Keratinocyte (primary cell): ENCODE measurements at regions not wholly inside any gene's neighbourhood (a gene's known extent, or its start where the extent isn't known, plus 50 kb on each side); places are given as distances from the start of the nearest gene placed in this dataset.

Experiments used
- DNase-seq: peaks from one replicate; pipeline ENCODE4 v3.0.0-alpha.2; 2011; ENCODE audit warnings: low read depth, missing footprints, low spot score
- FAIRE-seq: peaks from 2 replicates; lab custom pipeline; 2011; peaks lifted over from hg19 to GRCh38; lab: Jason Lieb, UNC
- H2AFZ ChIP-seq: 2 replicates; pipeline ENCODE4 v1.6.0; 2012; ENCODE audit warnings: low read length, control low read depth, inconsistent platforms; ENCODE audit not compliant: control insufficient read depth
- H3K27ac ChIP-seq: 2 replicates; pipeline ENCODE4 v1.5.1; 2011; ENCODE audit warnings: low read length; ENCODE audit not compliant: control insufficient read depth, insufficient read depth
- H3K27me3 ChIP-seq: 3 replicates; pipeline ENCODE4 v1.6.0; 2011; ENCODE audit warnings: low read length; ENCODE audit not compliant: control insufficient read depth, insufficient read depth; ENCODE audit errors: extremely low read depth
- H3K36me3 ChIP-seq, 2 experiments: 2 replicates in 1 of 2; 3 replicates in 1 of 2; pipeline ENCODE4 v1.5.1; 2011; ENCODE audit warnings: low read length in 2 of 2, mild to moderate bottlenecking in 1 of 2; ENCODE audit not compliant: control insufficient read depth in 2 of 2, insufficient read depth in 2 of 2; ENCODE audit errors: extremely low read depth in 1 of 2
- H3K4me1 ChIP-seq: 3 replicates; pipeline ENCODE4 v1.5.1; 2011; ENCODE audit warnings: low read length; ENCODE audit not compliant: control insufficient read depth, insufficient read depth; ENCODE audit errors: extremely low read depth
- H3K4me2 ChIP-seq: 3 replicates; pipeline ENCODE4 v1.6.0; 2011; ENCODE audit warnings: low read depth, low read length; ENCODE audit not compliant: control insufficient read depth, insufficient read depth; ENCODE audit errors: extremely low read depth
- H3K4me3 ChIP-seq, 3 experiments: fragments of 200-600 bp in 1 of 3; sonication (generic) in 1 of 3; 2 replicates in 2 of 3; 3 replicates in 1 of 3; pipeline ENCODE4 v1.5.1; 2011 to 2016; ENCODE audit warnings: low read length in 3 of 3, mild to moderate bottlenecking in 3 of 3, control low read depth in 2 of 3, inconsistent platforms in 1 of 3, low read depth in 1 of 3, mixed read lengths in 1 of 3, mixed run types in 1 of 3, moderate library complexity in 1 of 3; ENCODE audit not compliant: control insufficient read depth in 2 of 3, insufficient read depth in 2 of 3; ENCODE audit errors: extremely low read depth in 1 of 3
- H3K79me2 ChIP-seq: 2 replicates; pipeline ENCODE4 v1.6.0; 2012; ENCODE audit warnings: low read length; ENCODE audit not compliant: control insufficient read depth, insufficient read depth
- H3K9ac ChIP-seq: 3 replicates; pipeline ENCODE4 v1.6.0; 2011; ENCODE audit warnings: low read length; ENCODE audit not compliant: control insufficient read depth, insufficient read depth; ENCODE audit errors: extremely low read depth
- H3K9me1 ChIP-seq: 3 replicates; pipeline ENCODE4 v1.6.0; 2011; ENCODE audit warnings: low read length; ENCODE audit not compliant: control insufficient read depth, insufficient read depth; ENCODE audit errors: extremely low read depth
- H3K9me3 ChIP-seq: 2 replicates; pipeline ENCODE4 v1.5.1; 2012; ENCODE audit warnings: low read depth, low read length; ENCODE audit not compliant: control insufficient read depth
- H4K20me1 ChIP-seq: 3 replicates; pipeline ENCODE4 v1.6.0; 2011; ENCODE audit warnings: low read length; ENCODE audit not compliant: control insufficient read depth, insufficient read depth; ENCODE audit errors: extremely low read depth
- CTCF ChIP-seq, 3 experiments: IDR thresholded peaks in 1 of 3; conservative IDR thresholded peaks in 1 of 3; optimal IDR thresholded peaks in 1 of 3; 2 replicates in 2 of 3; 3 replicates in 1 of 3; pipeline versions ENCODE3 to v1.5.1; 2011; ENCODE audit warnings: low read length in 3 of 3, mild to moderate bottlenecking in 3 of 3, moderate library complexity in 2 of 3, control low read depth in 1 of 3, inconsistent platforms in 1 of 3; ENCODE audit not compliant: insufficient read depth in 2 of 3; ENCODE audit errors: extremely low read depth in 1 of 3
- EZH2 ChIP-seq: IDR thresholded peaks from one replicate; pipeline ENCODE4 v1.6.1; 2012; ENCODE audit warnings: inconsistent platforms, mild to moderate bottlenecking, low read length, moderate library complexity
- dilution Hi-C: fragments of 300-500 bp; cut with MboI; formaldehyde crosslinking; loops from one replicate; pipeline ENCODE4 v1.7.0; 2020; ENCODE audit warnings: low sequenced_read_pairs; ENCODE audit not compliant: extremely low pct_ligation_motif_present

DNA sequence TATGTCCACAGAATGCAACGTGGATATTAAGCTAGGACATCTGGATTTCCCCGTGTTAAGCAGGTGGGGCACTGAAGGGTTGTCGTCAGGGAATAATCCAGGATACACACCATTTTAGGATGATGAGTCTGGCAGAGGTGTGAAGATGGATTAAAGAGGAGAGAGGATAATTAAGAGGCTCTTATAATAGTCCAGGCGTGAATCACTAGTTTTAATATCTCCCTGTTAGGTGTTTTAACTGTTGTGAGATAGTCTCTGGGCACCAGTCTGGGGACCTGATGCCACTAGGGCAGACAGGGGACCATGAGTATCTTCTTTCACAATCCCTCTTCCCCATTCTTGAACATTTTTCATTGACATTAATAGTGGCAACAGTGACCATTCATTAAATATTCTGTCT lies 216.7 kb downstream of the TBX5 start:
- H3K36me3 ChIP-seq: no peaks in the 10 kb centered on the region
- dilution Hi-C loops: no loop called here
- H3K27me3 ChIP-seq: no peaks in the 10 kb centered on the region
- TF ChIP-seq EZH2: no peak
- no peak for TF ChIP-seq CTCF (optimal IDR thresholded peaks at IDR 0.05 in 1 of 3, IDR thresholded peaks at IDR 0.05 in 1 of 3, conservative IDR thresholded peaks at IDR 0.05 in 1 of 3; ENCODE audit: extremely low read depth in 1 of 3, insufficient read depth in 2 of 3, low read length in 3 of 3)
- H3K4me2 ChIP-seq: no peak overlapping the region
- H3K27ac ChIP-seq: no peak overlapping the region
- no peaks in the 10 kb centered on the region for H3K9me1 ChIP-seq
- no peak overlapping the region for H3K4me3 ChIP-seq
- no peak overlapping the region for H3K9ac ChIP-seq
- H2AFZ ChIP-seq: no peak overlapping the region
- DNase-seq (no peak), FAIRE-seq (no peak)
- H4K20me1 ChIP-seq: no peaks in the 10 kb centered on the region
- H3K9me3 ChIP-seq: no peaks in the 10 kb centered on the region
- no peaks in the 10 kb centered on the region for H3K4me1 ChIP-seq
- H3K79me2 ChIP-seq: no peaks in the 10 kb centered on the region

GRCh38 chr12:114186241-114187002 lies 219.5 kb downstream of the TBX5 start:
- dilution Hi-C loops: no loop called here
- Histone ChIP-seq H3K9ac (no peak overlapping the region), H3K9me1 (no peaks in the 10 kb centered on the region), H3K4me2 (no peak overlapping the region), H3K4me1 (no peaks in the 10 kb centered on the region), H3K27ac (no peak overlapping the region), H3K36me3 (no peaks in the 10 kb centered on the region), H3K4me3 (no peak overlapping the region), H3K27me3 (no peaks in the 10 kb centered on the region), H2AFZ (no peak overlapping the region), H3K9me3 (no peaks in the 10 kb centered on the region), H3K79me2 (no peaks in the 10 kb centered on the region), H4K20me1 (no peaks in the 10 kb centered on the region)
- TF ChIP-seq CTCF (optimal IDR thresholded peaks at IDR 0.05 in 1 of 3, IDR thresholded peaks at IDR 0.05 in 1 of 3, conservative IDR thresholded peaks at IDR 0.05 in 1 of 3; ENCODE audit: extremely low read depth in 1 of 3, insufficient read depth in 2 of 3, low read length in 3 of 3) (no peak), EZH2 (no peak)
- DNase-seq (no peak), FAIRE-seq (no peak)
